Trophoblast cell (in vitro differentiated cells and primary cell): ENCODE measurements at regions not wholly inside any gene's neighbourhood (a gene's known extent, or its start where the extent isn't known, plus 50 kb on each side); places are given as distances from the start of the nearest gene placed in this dataset.

Experiments used
- DNase-seq, 2 donors: peaks; one replicate each; pipeline ENCODE4 v3.0.0-alpha.2; 2016
- H2AFZ ChIP-seq: 2 replicates; pipeline ENCODE4 v1.6.1; 2013; ENCODE audit warnings: low read length, moderate library complexity, mild to moderate bottlenecking; ENCODE audit not compliant: insufficient read depth, poor library complexity
- H2AK5ac ChIP-seq: 2 replicates; pipeline ENCODE4 v1.6.1; 2013; ENCODE audit warnings: mild to moderate bottlenecking, low read length
- H2BK120ac ChIP-seq: 2 replicates; pipeline ENCODE4 v1.6.1; 2013; ENCODE audit warnings: low read length, mild to moderate bottlenecking, moderate library complexity; ENCODE audit not compliant: insufficient read depth, poor library complexity
- H2BK12ac ChIP-seq: 2 replicates; pipeline ENCODE4 v1.6.1; 2013; ENCODE audit warnings: mild to moderate bottlenecking, low read length, moderate library complexity
- H2BK5ac ChIP-seq: 2 replicates; pipeline ENCODE4 v1.6.1; 2013; ENCODE audit warnings: low read length, low read depth, moderate library complexity, mild to moderate bottlenecking; ENCODE audit not compliant: poor library complexity
- H3K14ac ChIP-seq: 2 replicates; pipeline ENCODE4 v1.6.1; 2013; ENCODE audit warnings: mild to moderate bottlenecking, low read length
- H3K18ac ChIP-seq: 2 replicates; pipeline ENCODE4 v1.6.1; 2013; ENCODE audit warnings: mild to moderate bottlenecking, low read length
- H3K23ac ChIP-seq: 2 replicates; pipeline ENCODE4 v1.6.1; 2013; ENCODE audit warnings: low read length
- H3K27ac ChIP-seq: 2 replicates; pipeline ENCODE4 v1.5.1; 2013; ENCODE audit warnings: low read depth, mild to moderate bottlenecking, inconsistent platforms, low read length, moderate library complexity
- H3K27me3 ChIP-seq: 2 replicates; pipeline ENCODE4 v1.6.1; 2013; ENCODE audit warnings: inconsistent platforms, mild to moderate bottlenecking, low read length, moderate library complexity; ENCODE audit not compliant: insufficient read depth
- H3K36me3 ChIP-seq, 2 experiments: 1 replicate in 1 of 2; 2 replicates in 1 of 2; pipeline ENCODE4 v1.6.1; 2013; ENCODE audit warnings: low read length in 2 of 2, mild to moderate bottlenecking in 2 of 2, moderate library complexity in 1 of 2; ENCODE audit not compliant: insufficient read depth in 2 of 2, control insufficient read depth in 1 of 2
- H3K4ac ChIP-seq: 2 replicates; pipeline ENCODE4 v1.6.1; 2013; ENCODE audit warnings: low read depth, mild to moderate bottlenecking, low read length, moderate library complexity
- H3K4me1 ChIP-seq, 2 experiments: 1 replicate in 1 of 2; 2 replicates in 1 of 2; pipeline ENCODE4 v1.6.1; 2013; ENCODE audit warnings: low read length in 2 of 2, mild to moderate bottlenecking in 2 of 2, moderate library complexity in 1 of 2; ENCODE audit not compliant: insufficient read depth in 2 of 2, control insufficient read depth in 1 of 2
- H3K4me2 ChIP-seq: 2 replicates; pipeline ENCODE4 v1.6.1; 2013; ENCODE audit warnings: inconsistent platforms, mild to moderate bottlenecking, low read length, moderate library complexity
- H3K4me3 ChIP-seq: 2 replicates; pipeline ENCODE4 v1.5.1; 2013; ENCODE audit warnings: mild to moderate bottlenecking, low read depth, low read length, inconsistent platforms
- H3K79me1 ChIP-seq: one replicate; pipeline ENCODE4 v1.6.1; 2013; ENCODE audit warnings: low read length
- H3K79me2 ChIP-seq: 2 replicates; pipeline ENCODE4 v1.6.1; 2013; ENCODE audit warnings: low read length, mild to moderate bottlenecking; ENCODE audit not compliant: control insufficient read depth, insufficient read depth, poor library complexity
- H3K9ac ChIP-seq: 2 replicates; pipeline ENCODE4 v1.6.1; 2013; ENCODE audit warnings: mild to moderate bottlenecking, low read length
- H3K9me3 ChIP-seq: 2 replicates; pipeline ENCODE4 v1.6.1; 2013; ENCODE audit warnings: low read depth, mild to moderate bottlenecking, control low read depth, inconsistent platforms, low read length; ENCODE audit not compliant: insufficient read depth
- H4K12ac ChIP-seq: 2 replicates; pipeline ENCODE4 v1.6.1; 2013; ENCODE audit warnings: low read depth, mild to moderate bottlenecking, low read length, moderate library complexity
- H4K8ac ChIP-seq: 2 replicates; pipeline ENCODE4 v1.6.1; 2013; ENCODE audit warnings: low read depth, mild to moderate bottlenecking, low read length, moderate library complexity
- H4K91ac ChIP-seq: one replicate; pipeline ENCODE4 v1.6.1; 2013; ENCODE audit warnings: low read depth, mild to moderate bottlenecking, low read length, moderate library complexity
- WGBS: extraction: QIAGEN DNeasy Blood & Tissue Kit; methylation state at CpG from one replicate; pipeline ENCODE4 v1.1.7; 2013; ENCODE audit warnings: missing lambda C conversion rate; ENCODE audit not compliant: insufficient read length, insufficient coverage; ENCODE audit errors: extremely low coverage; 5-methylcytosine and 5-hydroxymethylcytosine counted together

DNA sequence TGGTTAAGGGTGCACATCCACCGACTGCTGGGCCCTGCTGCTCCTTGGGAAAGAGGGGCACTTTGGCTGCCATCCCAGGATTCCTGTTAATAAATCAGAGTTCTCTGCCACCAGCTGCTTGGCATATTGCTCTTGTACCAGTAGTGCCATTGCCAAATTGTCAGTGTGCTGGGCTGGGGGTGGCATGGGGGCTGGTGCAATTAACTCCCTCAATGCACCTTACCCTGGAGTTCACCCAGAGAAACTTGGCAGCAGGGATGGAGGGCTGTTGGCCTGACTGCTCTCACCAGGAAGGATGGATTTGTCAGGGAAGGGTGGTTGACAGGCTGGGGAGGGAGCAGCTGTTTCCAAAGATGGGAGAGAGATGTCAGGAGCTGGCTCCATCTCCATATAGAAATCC is 94.6 kb upstream of the SKOR2 start:
- no peaks in the 10 kb centered on the region for H3K79me2 ChIP-seq
- H4K8ac ChIP-seq, result no peak overlapping the region
- no peak overlapping the region for H2BK5ac ChIP-seq
- H3K4me3 ChIP-seq, result no peak overlapping the region
- whole genome bisulfite sequencing, result no CpG with 5 or more reads among the region's 1 CpG
- H3K18ac ChIP-seq, result no peak overlapping the region
- H3K9me3 ChIP-seq, result no peaks in the 10 kb centered on the region
- H3K27me3 ChIP-seq, result no peaks in the 10 kb centered on the region
- no peaks in the 10 kb centered on the region for H3K4me1 ChIP-seq
- H3K9ac ChIP-seq, result no peak overlapping the region
- no peak overlapping the region for H3K4me2 ChIP-seq
- H3K27ac ChIP-seq, result no peak overlapping the region
- no peak for DNase-seq
- H3K79me1 ChIP-seq, result no peaks in the 10 kb centered on the region
- no peak overlapping the region for H3K23ac ChIP-seq
- H2BK120ac ChIP-seq, result no peak overlapping the region
- no peak overlapping the region for H4K91ac ChIP-seq
- no peak overlapping the region for H2AK5ac ChIP-seq
- H2BK12ac ChIP-seq, result no peak overlapping the region
- no peak overlapping the region for H3K14ac ChIP-seq
- no peak overlapping the region for H2AFZ ChIP-seq
- H4K12ac ChIP-seq, result no peak overlapping the region
- H3K4ac ChIP-seq, result no peak overlapping the region
- no peaks in the 10 kb centered on the region for H3K36me3 ChIP-seq

DNA sequence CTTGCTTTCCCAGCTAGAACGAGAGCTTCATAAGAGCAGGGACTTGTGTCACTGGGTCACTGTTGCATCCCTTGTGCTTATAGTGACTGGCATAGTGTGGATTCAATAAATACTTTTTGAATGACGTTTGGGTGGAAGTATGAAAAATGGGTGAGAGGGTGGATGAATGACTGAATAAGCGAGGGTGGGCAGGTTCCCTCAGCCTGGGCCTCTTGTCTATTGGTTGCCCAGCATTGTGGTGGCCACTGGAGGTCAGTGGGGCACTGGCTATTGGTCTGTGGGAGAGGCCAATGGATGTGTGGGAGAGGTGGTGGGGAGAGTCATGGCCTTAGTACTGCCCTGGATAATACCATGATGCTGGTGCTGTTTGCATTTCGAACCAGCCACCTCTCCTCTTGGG is 93.8 kb upstream of the SKOR2 start:
- no peak overlapping the region for H4K8ac ChIP-seq
- H3K14ac ChIP-seq, result no peak overlapping the region
- H3K4ac ChIP-seq, result no peak overlapping the region
- H2AFZ ChIP-seq, result no peak overlapping the region
- H4K91ac ChIP-seq, result no peak overlapping the region
- H3K23ac ChIP-seq, result no peak overlapping the region
- H3K9ac ChIP-seq, result no peak overlapping the region
- H3K9me3 ChIP-seq, result no peaks in the 10 kb centered on the region
- no peaks in the 10 kb centered on the region for H3K79me2 ChIP-seq
- 100% methylated on average over 2 of the region's 4 CpGs for WGBS
- no peak overlapping the region for H3K27ac ChIP-seq
- no peaks in the 10 kb centered on the region for H3K79me1 ChIP-seq
- no peak overlapping the region for H4K12ac ChIP-seq
- H3K4me1 ChIP-seq, result no peaks in the 10 kb centered on the region
- H2BK5ac ChIP-seq, result no peak overlapping the region
- H2BK120ac ChIP-seq, result no peak overlapping the region
- no peak overlapping the region for H2BK12ac ChIP-seq
- no peak overlapping the region for H3K4me3 ChIP-seq
- H3K18ac ChIP-seq, result no peak overlapping the region
- H3K36me3 ChIP-seq, result no peaks in the 10 kb centered on the region
- no peak overlapping the region for H2AK5ac ChIP-seq
- H3K4me2 ChIP-seq, result no peak overlapping the region
- no peaks in the 10 kb centered on the region for H3K27me3 ChIP-seq
- DNase-seq, result no peak

DNA sequence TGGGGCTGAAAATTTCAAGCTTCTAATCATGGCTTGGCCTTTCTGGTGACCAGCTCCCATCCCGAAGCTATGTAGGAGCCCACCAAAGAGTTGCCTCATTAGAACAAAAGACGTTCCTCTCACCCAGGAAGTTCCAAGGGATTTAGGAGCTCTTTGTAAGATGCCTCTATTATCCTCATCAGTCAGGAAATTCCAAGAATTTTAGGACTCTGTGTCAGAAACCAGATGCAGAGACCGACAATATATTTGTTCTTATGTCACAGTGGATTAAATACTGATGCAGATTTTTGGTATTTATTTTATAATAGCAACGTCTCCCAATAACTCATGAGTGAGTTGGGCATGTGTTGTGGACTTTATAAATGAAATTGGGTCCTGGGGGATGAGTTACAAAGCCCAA is 91.8 kb upstream of the SKOR2 start:
- DNase-seq, result peak in 1 of 2 donors; percentile 10

DNA sequence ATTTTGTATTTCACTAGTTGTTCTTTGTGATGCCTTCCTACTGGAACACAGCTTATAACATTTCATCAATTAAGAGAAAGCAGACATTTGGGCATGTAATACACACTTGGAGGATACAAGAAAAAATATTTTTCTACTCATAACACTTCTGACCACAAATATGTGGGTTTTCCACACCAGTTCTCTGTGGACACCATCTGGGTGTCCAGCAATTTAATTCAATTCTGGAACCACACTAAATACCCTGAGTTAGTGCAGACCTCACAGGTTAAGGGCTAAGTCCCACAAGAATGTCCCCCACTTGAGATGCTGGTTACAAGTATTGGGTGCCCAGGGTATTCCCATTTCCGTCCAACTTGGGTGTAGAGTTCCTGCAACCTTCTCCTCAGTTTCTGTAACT is 91.1 kb upstream of the SKOR2 start:
- Histone ChIP-seq H3K9ac (no peak overlapping the region), H4K12ac (no peak overlapping the region)
- whole genome bisulfite sequencing, result no CpG with 5 or more reads among the region's 1 CpG

More for the DNA sequence above, 91.8 kb upstream of the SKOR2 start:
- no peak overlapping the region for H2BK12ac ChIP-seq
- no peaks in the 10 kb centered on the region for H3K4me1 ChIP-seq
- no peaks in the 10 kb centered on the region for H3K36me3 ChIP-seq
- no peak overlapping the region for H4K8ac ChIP-seq
- H3K4me2 ChIP-seq, result no peak overlapping the region
- no peak overlapping the region for H3K23ac ChIP-seq
- no peak overlapping the region for H4K12ac ChIP-seq
- H3K4ac ChIP-seq, result no peak overlapping the region
- H3K9me3 ChIP-seq, result no peaks in the 10 kb centered on the region
- no peak overlapping the region for H4K91ac ChIP-seq
- H3K27ac ChIP-seq, result no peak overlapping the region
- no CpG with 5 or more reads among the region's 4 CpGs for WGBS
- no peak overlapping the region for H2BK120ac ChIP-seq
- no peaks in the 10 kb centered on the region for H3K79me2 ChIP-seq
- H2BK5ac ChIP-seq, result no peak overlapping the region
- H3K4me3 ChIP-seq, result no peak overlapping the region
- no peaks in the 10 kb centered on the region for H3K79me1 ChIP-seq
- no peak overlapping the region for H3K18ac ChIP-seq
- H2AFZ ChIP-seq, result no peak overlapping the region
- no peak overlapping the region for H2AK5ac ChIP-seq
- no peaks in the 10 kb centered on the region for H3K27me3 ChIP-seq
- H3K9ac ChIP-seq, result no peak overlapping the region
- H3K14ac ChIP-seq, result no peak overlapping the region

More for the DNA sequence above, 91.1 kb upstream of the SKOR2 start:
- H3K79me1 ChIP-seq, result no peaks in the 10 kb centered on the region
- no peaks in the 10 kb centered on the region for H3K79me2 ChIP-seq
- no peak overlapping the region for H3K23ac ChIP-seq
- H2BK12ac ChIP-seq, result no peak overlapping the region
- H2BK120ac ChIP-seq, result no peak overlapping the region
- H3K4me1 ChIP-seq, result no peaks in the 10 kb centered on the region
- H3K9me3 ChIP-seq, result no peaks in the 10 kb centered on the region
- no peak overlapping the region for H3K4me3 ChIP-seq
- no peak overlapping the region for H2AK5ac ChIP-seq
- H3K4me2 ChIP-seq, result no peak overlapping the region
- H3K18ac ChIP-seq, result no peak overlapping the region
- H3K14ac ChIP-seq, result no peak overlapping the region
- no peak overlapping the region for H3K4ac ChIP-seq
- no peaks in the 10 kb centered on the region for H3K27me3 ChIP-seq
- no peak overlapping the region for H2AFZ ChIP-seq
- no peak overlapping the region for H4K91ac ChIP-seq
- DNase-seq, result no peak
- no peak overlapping the region for H3K27ac ChIP-seq
- H2BK5ac ChIP-seq, result no peak overlapping the region
- H4K8ac ChIP-seq, result no peak overlapping the region
- H3K36me3 ChIP-seq, result no peaks in the 10 kb centered on the region
